HL-60/S4 treated with phorbol 12-myristate 13-acetate at 8.2 ng/mL for 4 days and 3 days (cell line): ENCODE measurements at regions not wholly inside any gene's neighbourhood (a gene's known extent, or its start where the extent isn't known, plus 50 kb on each side); places are given as distances from the start of the nearest gene placed in this dataset.
"Not testable (repeated sequence)": the region's sequence is repeated elsewhere in the genome, so short reads cannot be mapped to it uniquely, and the experiment has no call there.

ENCODE experiments used
- in situ Hi-C: fragments of 300-500 bp; cut with MboI; formaldehyde crosslinking; loops from 2 replicates; pipeline ENCODE4 v1.15.0; 2022; ENCODE audit warnings: low sequenced_read_pairs

GRCh38 chr16:35792516-35793285, 2333.3 kb downstream of the TP53TG3F start:
- in situ Hi-C loops: no loop called here

- in situ Hi-C loops: no loop called here
Observed at GRCh38 chr16:35793601-35794000, 2334.2 kb downstream of the TP53TG3F start.

GRCh38 chr16:35794896-35795295, 2335.5 kb downstream of the TP53TG3F start:
- in situ Hi-C loops: no loop called here

GRCh38 chr16:35795361-35796029, 2336.1 kb downstream of the TP53TG3F start:
- in situ Hi-C loops: no loop called here

GRCh38 chr16:35797811-35798210, 2338.4 kb downstream of the TP53TG3F start:
- in situ Hi-C loops: no loop called here

GRCh38 chr16:35798885-35799426, 2339.5 kb downstream of the TP53TG3F start:
- in situ Hi-C loops: no loop called here

- in situ Hi-C loops: not testable (repeated sequence)
Observed at GRCh38 chr16:35804465-35804864, 2345.1 kb downstream of the TP53TG3F start.

GRCh38 chr16:35823342-35823741, 2363.9 kb downstream of the TP53TG3F start:
- in situ Hi-C loops: no loop called here

- in situ Hi-C loops: no loop called here
Observed at GRCh38 chr16:35841632-35842031, 2382.2 kb downstream of the TP53TG3F start.

GRCh38 chr16:35862242-35862641, 2402.8 kb downstream of the TP53TG3F start:
- in situ Hi-C loops: no loop called here

GRCh38 chr16:35868630-35869029, 2409.2 kb downstream of the TP53TG3F start:
- in situ Hi-C loops: no loop called here

- in situ Hi-C loops: no loop called here
Observed at GRCh38 chr16:35873472-35873871, 2414.1 kb downstream of the TP53TG3F start.

GRCh38 chr16:35881654-35882053, 2422.2 kb downstream of the TP53TG3F start:
- in situ Hi-C loops: no loop called here

- in situ Hi-C loops: no loop called here
Observed at GRCh38 chr16:35906440-35906839, 2447.0 kb downstream of the TP53TG3F start.

- in situ Hi-C loops: no loop called here
Observed at GRCh38 chr16:35908152-35908551, 2448.7 kb downstream of the TP53TG3F start.

GRCh38 chr16:35908942-35909341, 2449.5 kb downstream of the TP53TG3F start:
- in situ Hi-C loops: no loop called here

- in situ Hi-C loops: no loop called here
Observed at GRCh38 chr16:35909351-35909954, 2450.0 kb downstream of the TP53TG3F start.

- in situ Hi-C loops: no loop called here
Observed at GRCh38 chr16:35910409-35910808, 2451.0 kb downstream of the TP53TG3F start.

GRCh38 chr16:35911899-35912298, 2452.5 kb downstream of the TP53TG3F start:
- in situ Hi-C loops: no loop called here

- in situ Hi-C loops: no loop called here
Observed at GRCh38 chr16:35931722-35932121, 2472.3 kb downstream of the TP53TG3F start.
